ENCODE measurements at regions not wholly inside any gene's neighbourhood (a gene's known extent, or its start where the extent isn't known, plus 50 kb on each side); places are given as distances from the start of the nearest gene placed in this dataset.

- Mint-ChIP-seq H3K9me3 (no peaks in the 10 kb centered on the region), H3K27ac (no peak overlapping the region), H3K4me3 (no peak overlapping the region), H3K36me3 (no peaks in the 10 kb centered on the region), H3K4me1 (no peaks in the 10 kb centered on the region), H3K27me3 (ENCODE audit: insufficient read depth, low read depth) (no peaks in the 10 kb centered on the region)
- no peak overlapping the region for H3K4me2 ChIP-seq
- TF ChIP-seq EZH2 (IDR thresholded peaks at IDR 0.05) = no peak
- TF ChIP-seq CTCF (IDR thresholded peaks at IDR 0.05) = no peak
- TF ChIP-seq EZH2phosphoT487 (IDR thresholded peaks at IDR 0.05) = no peak
- H3K4me3 ChIP-seq = no peak overlapping the region
- H3K79me2 ChIP-seq (ENCODE audit: low read depth) = no peaks in the 10 kb centered on the region
- H3K9ac ChIP-seq = no peak overlapping the region
- no peaks in the 10 kb centered on the region for H3F3A ChIP-seq (ENCODE audit: low read depth)
- DNase-seq (ENCODE audit: low spot score) = no peak
- H4K20me1 ChIP-seq (ENCODE audit: low read depth) = no peaks in the 10 kb centered on the region
- no peaks in the 10 kb centered on the region for H3K9me3 ChIP-seq (ENCODE audit: low read depth)
- no peaks in the 10 kb centered on the region for H3K4me1 ChIP-seq
- H3K27me3 ChIP-seq = no peaks in the 10 kb centered on the region
- no peak overlapping the region for H2AFZ ChIP-seq (replicated peaks)
- no peaks in the 10 kb centered on the region for H3K36me3 ChIP-seq
- no peak overlapping the region for H3K27ac ChIP-seq
Measured at GRCh38 chr18:38572554-38573111, 1007.0 kb upstream of the CELF4 start.

GRCh38 chr18:38571651-38572050, 1006.1 kb upstream of the CELF4 start:
- H3K9me3 Mint-ChIP-seq = peaks cover 2% of the 10 kb centered on the region

GRCh38 chr18:38565513-38565912, 999.9 kb upstream of the CELF4 start:
- Histone ChIP-seq H3K9me3 (ENCODE audit: low read depth) (no peaks in the 10 kb centered on the region), H3K36me3 (no peaks in the 10 kb centered on the region), H3K4me1 (no peaks in the 10 kb centered on the region), H2AFZ (replicated peaks) (no peak overlapping the region), H3F3A (ENCODE audit: low read depth) (no peaks in the 10 kb centered on the region), H3K27me3 (no peaks in the 10 kb centered on the region), H3K4me3 (no peak overlapping the region), H3K4me2 (no peak overlapping the region), H3K27ac (no peak overlapping the region), H4K20me1 (ENCODE audit: low read depth) (no peaks in the 10 kb centered on the region), H3K79me2 (ENCODE audit: low read depth) (no peaks in the 10 kb centered on the region), H3K9ac (no peak overlapping the region)
- DNase-seq (ENCODE audit: low spot score) = no peak
- Mint-ChIP-seq H3K9me3 (peaks cover 7% of the 10 kb centered on the region), H3K27ac (no peak overlapping the region), H3K27me3 (ENCODE audit: insufficient read depth, low read depth) (no peaks in the 10 kb centered on the region), H3K4me1 (no peaks in the 10 kb centered on the region), H3K4me3 (no peak overlapping the region), H3K36me3 (no peaks in the 10 kb centered on the region)
- TF ChIP-seq EZH2phosphoT487 (IDR thresholded peaks at IDR 0.05) (no peak), CTCF (IDR thresholded peaks at IDR 0.05) (no peak), EZH2 (IDR thresholded peaks at IDR 0.05) (no peak)

More at GRCh38 chr18:38571651-38572050, 1006.1 kb upstream of the CELF4 start:
- H3K4me1 Mint-ChIP-seq = no peaks in the 10 kb centered on the region
- Histone ChIP-seq H3F3A (ENCODE audit: low read depth) (no peaks in the 10 kb centered on the region), H3K4me3 (no peak overlapping the region), H3K27ac (no peak overlapping the region), H2AFZ (replicated peaks) (no peak overlapping the region), H3K27me3 (no peaks in the 10 kb centered on the region), H3K9me3 (ENCODE audit: low read depth) (no peaks in the 10 kb centered on the region), H3K4me2 (no peak overlapping the region), H3K9ac (no peak overlapping the region), H3K79me2 (ENCODE audit: low read depth) (no peaks in the 10 kb centered on the region), H4K20me1 (ENCODE audit: low read depth) (no peaks in the 10 kb centered on the region), H3K36me3 (no peaks in the 10 kb centered on the region), H3K4me1 (no peaks in the 10 kb centered on the region)
- H3K27me3 Mint-ChIP-seq (ENCODE audit: insufficient read depth, low read depth) = no peaks in the 10 kb centered on the region
- H3K36me3 Mint-ChIP-seq = no peaks in the 10 kb centered on the region
- no peak for TF ChIP-seq CTCF (IDR thresholded peaks at IDR 0.05)
- no peak for TF ChIP-seq EZH2 (IDR thresholded peaks at IDR 0.05)
- no peak for TF ChIP-seq EZH2phosphoT487 (IDR thresholded peaks at IDR 0.05)
- no peak for DNase-seq (ENCODE audit: low spot score)
- H3K4me3 Mint-ChIP-seq = no peak overlapping the region
- no peak overlapping the region for H3K27ac Mint-ChIP-seq
